Thyroid gland (tissue), 4 donors: ENCODE measurements at regions not wholly inside any gene's neighbourhood (a gene's known extent, or its start where the extent isn't known, plus 50 kb on each side); places are given as distances from the start of the nearest gene placed in this dataset.
A peak's percentile ranks its signal among the peaks of the same experiment; 100 is the strongest.

ENCODE experiments used
- DNase-seq, 2 donors: peaks; one replicate each; pipeline ENCODE4 v3.0.0-alpha.2; 2019
- H3K27ac ChIP-seq, 3 donors: fragments of 200-600 bp; sonication (generic); 1 replicate in 2 of 3; 2 replicates in 1 of 3; pipeline ENCODE4 v1.5.1; 2016 to 2019; ENCODE audit warnings: mild to moderate bottlenecking in 1 of 3, moderate library complexity in 1 of 3
- H3K27me3 ChIP-seq: fragments of 200-600 bp; sonication (generic); one replicate; pipeline ENCODE4 v1.5.1; 2019
- H3K36me3 ChIP-seq, 2 donors: fragments of 200-600 bp; sonication (generic); one replicate each; pipeline ENCODE4 v1.5.1; 2016 to 2019
- H3K4me1 ChIP-seq, 2 donors: fragments of 200-600 bp; sonication (generic); one replicate each; pipeline ENCODE4 v1.5.1; 2017 to 2019
- H3K4me3 ChIP-seq, 3 donors: fragments of 200-600 bp; sonication (generic); replicated peaks in 1 of 3; 1 replicate in 2 of 3; 2 replicates in 1 of 3; pipeline ENCODE4 v1.5.1; 2016; ENCODE audit warnings: mild to moderate bottlenecking in 1 of 3
- H3K9me3 ChIP-seq: fragments of 200-600 bp; sonication (generic); one replicate; pipeline ENCODE4 v1.5.1; 2017
- CTCF ChIP-seq, 6 experiments: fragments of 200-600 bp in 3 of 6; fragments of 450-650 bp in 3 of 6; sonication (generic) in 3 of 6; IDR thresholded peaks; one replicate each; pipeline ENCODE4 v1.5.1; 2016 to 2019; ENCODE audit warnings: antibody characterized with exemption in 6 of 6, mild to moderate bottlenecking in 2 of 6, inconsistent platforms in 1 of 6, moderate library complexity in 1 of 6
- POLR2A ChIP-seq, 2 donors: fragments of 450-650 bp; IDR thresholded peaks; one replicate each; pipeline ENCODE4 v1.6.1; 2017; ENCODE audit warnings: antibody characterized with exemption in 2 of 2, mild to moderate bottlenecking in 2 of 2, moderate library complexity in 1 of 2
- WGBS, 2 donors: methylation state at CpG; one replicate each; pipeline ENCODE4 v1.1.5; 2017; 5-methylcytosine and 5-hydroxymethylcytosine counted together
- intact Hi-C: fragments of 100-400 bp; cut with DNase I; formaldehyde crosslinking; loops from one replicate; pipeline ENCODE4 v1.15.1; 2023

- Histone ChIP-seq H3K27me3 (no peaks in the 10 kb centered on the region), H3K4me3 (no peak overlapping the region), H3K36me3 (no peaks in the 10 kb centered on the region), H3K27ac (no peak overlapping the region), H3K9me3 (no peaks in the 10 kb centered on the region), H3K4me1 (no peaks in the 10 kb centered on the region)
- intact Hi-C loops, result no loop called here
- WGBS, 2 donors, result 82 to 88% methylated on average over 5 of the region's 5 CpGs
- no peak for TF ChIP-seq POLR2A (IDR thresholded peaks at IDR 0.05)
- no peak for TF ChIP-seq CTCF (IDR thresholded peaks at IDR 0.05)
- no peak for DNase-seq
These were observed 443.0 kb downstream of the TFAP2B start for GRCh38 chr6:51261691-51262090.

- Histone ChIP-seq H3K27ac (no peak overlapping the region), H3K4me1 (no peaks in the 10 kb centered on the region), H3K9me3 (no peaks in the 10 kb centered on the region), H3K4me3 (no peak overlapping the region), H3K36me3 (no peaks in the 10 kb centered on the region), H3K27me3 (no peaks in the 10 kb centered on the region)
- TF ChIP-seq POLR2A (IDR thresholded peaks at IDR 0.05) (no peak), CTCF (IDR thresholded peaks at IDR 0.05) (no peak)
- peak in 1 of 2 donors; percentile 2 for DNase-seq
- 70 to 84% methylated on average over 3 of the region's 4 CpGs for WGBS, 2 donors
- intact Hi-C loops, result no loop called here
These were observed 446.8 kb downstream of the TFAP2B start for GRCh38 chr6:51265426-51265825.

- no peak overlapping the region for H3K27ac ChIP-seq
- H3K4me1 ChIP-seq, result no peaks in the 10 kb centered on the region
- no peak for DNase-seq
- no peaks in the 10 kb centered on the region for H3K27me3 ChIP-seq
- H3K9me3 ChIP-seq, result no peaks in the 10 kb centered on the region
- H3K4me3 ChIP-seq, result no peak overlapping the region
- no peaks in the 10 kb centered on the region for H3K36me3 ChIP-seq
- no peak for TF ChIP-seq CTCF (IDR thresholded peaks at IDR 0.05)
- TF ChIP-seq POLR2A (IDR thresholded peaks at IDR 0.05), result no peak
- WGBS, 2 donors, result 55 to 81% methylated on average over 1 of the region's 1 CpG
- intact Hi-C loops, result no loop called here
These were observed 447.9 kb downstream of the TFAP2B start for GRCh38 chr6:51266604-51267003.

GRCh38 chr6:51268666-51269065, 450.0 kb downstream of the TFAP2B start:
- Histone ChIP-seq H3K36me3 (no peaks in the 10 kb centered on the region), H3K4me3 (no peak overlapping the region), H3K27ac (no peak overlapping the region), H3K9me3 (no peaks in the 10 kb centered on the region), H3K4me1 (no peaks in the 10 kb centered on the region), H3K27me3 (no peaks in the 10 kb centered on the region)
- 54 to 57% methylated on average over 4 of the region's 4 CpGs for WGBS, 2 donors
- no peak for DNase-seq
- TF ChIP-seq CTCF (IDR thresholded peaks at IDR 0.05), result no peak
- no peak for TF ChIP-seq POLR2A (IDR thresholded peaks at IDR 0.05)
- intact Hi-C loops, result no loop called here

GRCh38 chr6:51269876-51270275, 451.2 kb downstream of the TFAP2B start:
- no peaks in the 10 kb centered on the region for H3K36me3 ChIP-seq
- no peak for DNase-seq
- H3K27me3 ChIP-seq, result no peaks in the 10 kb centered on the region
- TF ChIP-seq CTCF (IDR thresholded peaks at IDR 0.05) (no peak), POLR2A (IDR thresholded peaks at IDR 0.05) (no peak)
- H3K4me1 ChIP-seq, result no peaks in the 10 kb centered on the region
- H3K4me3 ChIP-seq, result no peak overlapping the region
- intact Hi-C loops, result no loop called here
- no peaks in the 10 kb centered on the region for H3K9me3 ChIP-seq
- no peak overlapping the region for H3K27ac ChIP-seq
